Fibroblast of skin of right biceps (primary cell): ENCODE measurements at regions not wholly inside any gene's neighbourhood (a gene's known extent, or its start where the extent isn't known, plus 50 kb on each side); places are given as distances from the start of the nearest gene placed in this dataset.
"Not testable (repeated sequence)": the region's sequence is repeated elsewhere in the genome, so short reads cannot be mapped to it uniquely, and the experiment has no call there.

Source experiments
- DNase-seq: peaks from one replicate; pipeline ENCODE4 v3.0.0-alpha.2; 2013

- no peak for DNase-seq
Observed at GRCh38 chr20:30593572-30593971, 663.9 kb upstream of the DEFB115 start.

- no peak for DNase-seq
Observed at GRCh38 chr20:30594112-30594511, 663.4 kb upstream of the DEFB115 start.

- DNase-seq: no peak
Observed at GRCh38 chr20:30595698-30596097, 661.8 kb upstream of the DEFB115 start.

GRCh38 chr20:30597429-30597828 lies 660.0 kb upstream of the DEFB115 start:
- DNase-seq: not testable (repeated sequence)

GRCh38 chr20:30598460-30599230 lies 658.8 kb upstream of the DEFB115 start:
- no peak for DNase-seq

- DNase-seq: no peak
Observed at GRCh38 chr20:30599990-30600389, 657.5 kb upstream of the DEFB115 start.

- DNase-seq: no peak
Observed at GRCh38 chr20:30601974-30602373, 655.5 kb upstream of the DEFB115 start.

- DNase-seq: no peak
Observed at GRCh38 chr20:30602424-30602823, 655.0 kb upstream of the DEFB115 start.

GRCh38 chr20:30606990-30607389 lies 650.5 kb upstream of the DEFB115 start:
- DNase-seq: no peak

- no peak for DNase-seq
Observed at GRCh38 chr20:30610029-30610693, 647.3 kb upstream of the DEFB115 start.

- no peak for DNase-seq
Observed at GRCh38 chr20:30610751-30611150, 646.7 kb upstream of the DEFB115 start.

GRCh38 chr20:30611239-30611984 lies 646.1 kb upstream of the DEFB115 start:
- no peak for DNase-seq

GRCh38 chr20:30612344-30612743 lies 645.1 kb upstream of the DEFB115 start:
- DNase-seq: no peak

GRCh38 chr20:30621346-30621745 lies 636.1 kb upstream of the DEFB115 start:
- DNase-seq: not testable (repeated sequence)

GRCh38 chr20:30624310-30624709 lies 633.2 kb upstream of the DEFB115 start:
- not testable (repeated sequence) for DNase-seq

GRCh38 chr20:30629376-30629775 lies 628.1 kb upstream of the DEFB115 start:
- DNase-seq: not testable (repeated sequence)

- no peak for DNase-seq
Observed at GRCh38 chr20:30630761-30631160, 626.7 kb upstream of the DEFB115 start.

GRCh38 chr20:30631261-30631789 lies 626.1 kb upstream of the DEFB115 start:
- DNase-seq: not testable (repeated sequence)

GRCh38 chr20:30632773-30633172 lies 624.7 kb upstream of the DEFB115 start:
- DNase-seq: not testable (repeated sequence)

GRCh38 chr20:30641522-30641921 lies 615.9 kb upstream of the DEFB115 start:
- not testable (repeated sequence) for DNase-seq

GRCh38 chr20:30660982-30661381 lies 596.5 kb upstream of the DEFB115 start:
- DNase-seq: not testable (repeated sequence)

- not testable (repeated sequence) for DNase-seq
Observed at GRCh38 chr20:30668418-30668817, 589.0 kb upstream of the DEFB115 start.

- DNase-seq: not testable (repeated sequence)
Observed at GRCh38 chr20:30669330-30670029, 588.0 kb upstream of the DEFB115 start.
